Omental fat pad (tissue), 3 donors: ENCODE measurements at regions not wholly inside any gene's neighbourhood (a gene's known extent, or its start where the extent isn't known, plus 50 kb on each side); places are given as distances from the start of the nearest gene placed in this dataset.

ENCODE experiments used
- ATAC-seq: fragments of 150-250 bp; one replicate; pipeline ENCODE4 v1.9.1; 2016; ENCODE audit warnings: mild to moderate bottlenecking, moderate library complexity; ENCODE audit not compliant: low FRiP score
- DNase-seq: peaks from one replicate; pipeline ENCODE4 v3.0.0-alpha.2; 2019; ENCODE audit warnings: low spot score
- TF ChIP-seq, protein P1 (sequence below), 3 donors: fragments of 450-650 bp; IDR thresholded peaks; one replicate each; pipeline ENCODE4 v1.5.1; 2016 to 2017; ENCODE audit warnings: antibody characterized with exemption in 3 of 3, mild to moderate bottlenecking in 3 of 3, moderate library complexity in 2 of 3

DNA sequence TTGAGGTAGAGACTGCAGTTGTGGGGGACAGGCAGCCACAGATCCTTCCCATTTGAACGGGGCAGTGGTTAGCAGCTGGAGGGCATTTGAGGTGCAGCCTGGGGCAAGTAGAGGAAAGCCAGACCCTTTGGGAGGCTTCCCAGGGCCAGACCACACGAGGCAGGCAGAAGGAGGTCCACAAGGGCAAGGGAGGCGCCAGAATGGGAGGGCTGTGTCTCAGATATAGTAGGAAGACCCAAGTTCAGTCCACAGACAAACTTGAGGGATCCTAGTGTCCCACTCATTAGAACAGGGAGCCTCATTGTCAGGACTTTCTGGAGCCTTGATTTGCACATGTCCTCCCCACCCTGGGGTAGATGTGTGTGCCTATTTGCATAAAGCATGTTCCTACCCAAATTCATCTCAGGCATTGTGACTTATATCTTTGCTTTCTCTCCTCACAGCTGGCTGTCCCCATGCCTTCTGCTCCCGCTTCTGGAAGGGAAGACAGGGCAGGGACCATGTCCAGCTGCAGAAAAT, 166.0 kb downstream of the VEGFA start:
- DNase-seq (no peak), ATAC-seq (no peak)
- TF ChIP-seq, protein P1, sequence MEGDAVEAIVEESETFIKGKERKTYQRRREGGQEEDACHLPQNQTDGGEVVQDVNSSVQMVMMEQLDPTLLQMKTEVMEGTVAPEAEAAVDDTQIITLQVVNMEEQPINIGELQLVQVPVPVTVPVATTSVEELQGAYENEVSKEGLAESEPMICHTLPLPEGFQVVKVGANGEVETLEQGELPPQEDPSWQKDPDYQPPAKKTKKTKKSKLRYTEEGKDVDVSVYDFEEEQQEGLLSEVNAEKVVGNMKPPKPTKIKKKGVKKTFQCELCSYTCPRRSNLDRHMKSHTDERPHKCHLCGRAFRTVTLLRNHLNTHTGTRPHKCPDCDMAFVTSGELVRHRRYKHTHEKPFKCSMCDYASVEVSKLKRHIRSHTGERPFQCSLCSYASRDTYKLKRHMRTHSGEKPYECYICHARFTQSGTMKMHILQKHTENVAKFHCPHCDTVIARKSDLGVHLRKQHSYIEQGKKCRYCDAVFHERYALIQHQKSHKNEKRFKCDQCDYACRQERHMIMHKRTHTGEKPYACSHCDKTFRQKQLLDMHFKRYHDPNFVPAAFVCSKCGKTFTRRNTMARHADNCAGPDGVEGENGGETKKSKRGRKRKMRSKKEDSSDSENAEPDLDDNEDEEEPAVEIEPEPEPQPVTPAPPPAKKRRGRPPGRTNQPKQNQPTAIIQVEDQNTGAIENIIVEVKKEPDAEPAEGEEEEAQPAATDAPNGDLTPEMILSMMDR (IDR thresholded peaks at IDR 0.05): no peak

DNA sequence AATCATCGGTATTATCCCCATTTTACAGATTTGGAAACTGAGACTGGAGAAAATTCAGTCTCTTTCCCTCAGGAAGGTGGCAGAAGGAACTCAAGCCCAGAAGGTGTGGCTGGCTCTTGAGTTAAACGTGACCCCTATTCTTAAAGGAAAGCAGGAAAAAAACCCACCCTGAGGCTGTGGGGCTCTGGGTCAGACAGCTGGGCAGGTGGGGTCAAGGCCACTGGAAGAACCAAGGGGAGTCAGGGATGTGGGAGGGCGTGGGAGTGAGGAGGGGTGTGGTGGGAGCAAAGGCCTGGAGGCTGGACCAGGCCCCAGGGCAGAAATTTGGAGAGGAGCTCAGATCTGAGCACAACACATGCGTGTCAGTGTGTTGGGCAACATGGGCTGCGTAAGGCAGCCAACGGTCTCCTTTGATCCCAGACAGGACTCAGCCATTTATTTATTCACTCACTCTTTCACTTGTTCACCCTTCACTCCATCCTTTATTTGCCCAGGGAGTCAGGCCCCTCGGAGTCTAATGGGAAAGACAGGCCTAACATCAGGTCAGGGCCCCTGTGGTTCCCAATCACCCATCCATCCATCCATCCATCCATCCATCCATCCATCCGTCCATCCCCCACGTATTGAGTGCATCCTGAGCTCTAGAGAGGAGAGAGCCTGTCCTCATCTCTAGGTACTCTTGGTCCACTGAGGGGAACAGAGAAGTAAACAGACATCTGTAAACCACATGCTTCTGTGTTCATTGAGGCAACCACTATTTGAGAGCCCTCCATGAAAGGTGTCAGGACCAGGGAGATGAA, 165.0 kb downstream of the VEGFA start:
- TF ChIP-seq, protein P1 (IDR thresholded peaks at IDR 0.05): no peak
- DNase-seq (no peak), ATAC-seq (no peak)

DNA sequence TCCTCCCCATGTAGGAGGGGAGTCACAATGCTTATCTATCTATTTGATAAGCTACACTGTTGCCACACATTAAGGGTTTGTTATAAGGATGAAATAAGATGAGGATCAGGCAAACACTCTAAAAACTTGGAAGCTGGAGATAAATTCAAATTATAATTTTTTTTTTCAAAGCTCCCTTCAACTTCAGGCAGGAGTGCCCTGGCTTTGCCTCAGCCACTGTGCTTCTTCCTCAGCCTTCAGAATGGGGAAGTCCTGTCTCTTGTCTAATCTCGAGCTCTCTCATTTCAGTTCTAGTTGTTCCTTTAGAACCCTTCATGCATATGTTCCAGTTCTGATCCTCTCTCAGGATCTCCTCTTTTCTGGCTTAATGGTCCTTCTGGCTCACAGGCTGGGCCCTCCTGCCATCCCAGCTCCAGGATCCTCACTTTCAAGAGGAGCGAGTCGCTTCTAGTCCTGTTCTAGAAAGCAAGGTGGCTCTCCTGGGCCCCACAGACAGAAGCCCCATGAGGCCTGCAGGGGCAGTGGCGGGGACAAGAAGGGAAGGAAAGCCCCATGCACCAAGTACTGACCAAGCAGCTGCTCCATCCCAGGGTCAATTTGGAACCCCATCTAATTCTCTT, 164.3 kb downstream of the VEGFA start:
- no peak for DNase-seq
- TF ChIP-seq, protein P1 (IDR thresholded peaks at IDR 0.05): no peak
- ATAC-seq: no peak

DNA sequence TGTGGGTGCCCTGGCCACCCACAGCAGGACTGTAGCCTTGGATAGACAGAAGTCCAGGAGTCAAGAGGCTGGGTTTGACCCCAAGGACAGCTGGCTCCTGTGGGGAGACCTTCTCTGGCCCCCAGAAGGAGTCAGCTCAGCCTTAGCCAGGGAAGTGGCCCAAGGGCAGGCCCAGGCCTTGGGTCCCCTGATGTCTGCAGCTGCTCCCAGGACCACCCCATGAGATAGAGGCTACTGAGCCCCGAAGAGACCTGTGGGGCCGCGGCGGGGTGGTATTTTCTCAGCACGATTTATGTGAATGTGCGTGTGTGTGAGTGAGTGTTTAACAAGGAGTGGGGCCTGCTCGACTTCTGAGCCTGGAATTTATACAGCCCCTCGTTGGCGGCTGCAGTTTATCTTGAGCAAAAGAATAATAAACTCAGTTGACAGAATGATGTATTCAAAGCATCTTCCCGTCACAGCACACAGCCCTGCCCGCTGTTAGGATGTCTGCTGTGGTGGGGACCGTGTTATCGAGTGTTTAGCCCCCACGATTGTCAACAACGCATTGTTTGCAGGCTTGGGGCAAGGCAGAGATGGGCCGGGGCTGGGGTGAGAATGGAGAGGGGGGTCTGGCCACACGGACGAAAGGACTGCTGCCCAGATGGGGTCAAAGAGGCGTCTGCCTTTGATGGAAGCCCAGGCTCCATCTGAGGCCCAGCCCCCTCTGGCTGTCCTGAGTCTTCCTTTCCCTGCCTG, 163.3 kb downstream of the VEGFA start:
- DNase-seq (no peak), ATAC-seq (no peak)
- TF ChIP-seq, protein P1 (IDR thresholded peaks at IDR 0.05): no peak

DNA sequence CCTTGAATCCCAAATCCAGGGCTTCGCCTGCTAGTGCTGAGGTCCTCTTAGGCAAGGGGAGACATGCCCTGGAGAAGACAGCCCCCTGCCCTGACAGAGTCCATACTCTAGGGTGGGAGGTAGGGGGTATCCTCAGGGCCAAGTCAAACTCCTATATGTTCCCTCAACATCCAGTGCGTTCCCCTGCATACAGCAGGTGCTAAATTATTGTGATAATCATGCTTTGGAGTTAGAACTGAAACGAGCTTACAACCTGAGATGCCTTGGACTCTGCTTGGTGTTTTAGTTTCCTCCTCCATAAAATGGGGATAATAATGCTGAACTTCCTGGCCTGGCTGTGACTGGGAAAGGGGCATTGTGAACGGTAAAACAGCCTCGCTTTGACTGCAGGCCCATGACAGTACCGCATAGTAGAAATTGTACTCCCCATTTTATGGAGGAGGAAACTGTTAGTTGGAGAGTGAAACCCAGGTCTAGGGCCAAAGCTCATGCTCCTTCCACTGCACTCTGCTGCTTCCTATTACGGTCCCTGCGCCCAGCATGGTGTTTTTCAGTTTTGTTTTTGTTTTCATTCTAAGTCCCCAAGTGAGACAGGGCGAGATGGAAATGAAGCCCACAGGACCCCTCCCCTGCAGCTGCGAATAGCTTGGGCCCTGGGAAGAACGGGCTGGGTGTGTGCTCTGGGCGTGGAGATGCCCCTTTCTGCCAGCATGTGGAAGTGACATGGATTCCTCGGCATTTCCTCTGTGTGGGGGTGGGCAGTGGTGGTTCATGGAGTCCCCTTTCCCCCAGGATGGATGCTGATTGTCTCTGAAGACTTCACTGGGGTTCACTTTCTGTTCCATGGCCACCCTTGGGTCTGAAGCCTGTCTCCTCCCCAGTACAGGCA, 162.5 kb downstream of the VEGFA start:
- TF ChIP-seq, protein P1 (IDR thresholded peaks at IDR 0.05): no peak
- DNase-seq: no peak
- no peak for ATAC-seq

DNA sequence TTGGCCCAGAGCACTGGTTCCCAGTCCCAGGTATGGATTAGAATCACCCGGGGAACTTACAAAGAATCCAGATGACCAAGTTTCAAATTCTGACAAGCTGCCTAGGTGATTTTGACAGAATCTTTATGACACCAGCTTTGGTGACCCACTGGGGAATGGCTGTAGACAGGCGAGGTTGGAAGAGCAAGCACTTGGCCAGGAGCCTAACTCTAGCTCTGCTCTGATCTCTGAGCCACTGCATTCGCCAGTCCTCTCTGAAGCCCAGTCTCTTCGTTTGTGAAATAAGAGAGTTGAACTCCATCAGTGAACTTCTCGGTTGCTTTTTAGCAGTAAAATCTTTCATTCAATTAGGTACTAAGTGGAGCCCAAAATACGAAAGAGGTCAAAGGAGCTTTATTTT, 161.2 kb downstream of the VEGFA start:
- TF ChIP-seq, protein P1 (IDR thresholded peaks at IDR 0.05): no peak
- ATAC-seq: no peak
- no peak for DNase-seq
